GM19397 (cell line): ENCODE measurements at regions not wholly inside any gene's neighbourhood (a gene's known extent, or its start where the extent isn't known, plus 50 kb on each side); places are given as distances from the start of the nearest gene placed in this dataset.
A peak's percentile ranks its signal among the peaks of the same experiment; 100 is the strongest.
"Not testable (repeated sequence)": the region's sequence is repeated elsewhere in the genome, so short reads cannot be mapped to it uniquely, and the experiment has no call there.

Experiments used
- ATAC-seq: cut with Tn5 transposase; IDR thresholded peaks from one replicate; pipeline ENCODE4 v1.9.1; 2021; ENCODE audit warnings: mild to moderate bottlenecking, moderate library complexity; ENCODE audit not compliant: unreplicated experiment

DNA sequence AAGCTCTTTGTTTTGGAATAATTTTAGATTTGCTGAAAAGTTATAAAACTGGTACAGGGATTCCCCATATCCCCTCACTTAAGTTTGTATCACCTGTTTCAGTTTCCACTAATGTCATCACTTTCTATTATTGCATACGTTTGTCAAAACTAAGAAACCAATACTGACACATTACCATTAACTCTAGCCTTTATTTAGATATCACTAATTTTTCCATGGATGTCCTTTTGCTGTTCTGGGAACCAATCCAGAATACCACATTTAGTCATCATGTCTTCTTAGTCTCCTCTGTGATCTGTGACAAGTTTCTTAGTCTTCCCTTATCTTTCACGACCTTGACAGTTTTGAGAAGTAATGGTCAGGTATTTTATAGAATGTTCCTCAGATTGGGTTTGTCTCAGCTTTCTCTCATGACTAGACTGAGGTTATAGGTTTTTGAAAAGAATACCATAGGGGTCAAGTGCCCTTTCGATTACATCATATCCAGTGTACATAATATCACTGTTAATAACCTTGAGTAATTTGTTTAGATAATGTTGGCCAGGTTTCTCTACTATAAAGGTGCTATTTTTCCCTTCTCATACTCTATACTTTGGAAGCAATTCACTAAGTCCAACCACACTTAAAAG is 51.9 kb upstream of the NMUR2 start:
- peak; percentile 57 for ATAC-seq

DNA sequence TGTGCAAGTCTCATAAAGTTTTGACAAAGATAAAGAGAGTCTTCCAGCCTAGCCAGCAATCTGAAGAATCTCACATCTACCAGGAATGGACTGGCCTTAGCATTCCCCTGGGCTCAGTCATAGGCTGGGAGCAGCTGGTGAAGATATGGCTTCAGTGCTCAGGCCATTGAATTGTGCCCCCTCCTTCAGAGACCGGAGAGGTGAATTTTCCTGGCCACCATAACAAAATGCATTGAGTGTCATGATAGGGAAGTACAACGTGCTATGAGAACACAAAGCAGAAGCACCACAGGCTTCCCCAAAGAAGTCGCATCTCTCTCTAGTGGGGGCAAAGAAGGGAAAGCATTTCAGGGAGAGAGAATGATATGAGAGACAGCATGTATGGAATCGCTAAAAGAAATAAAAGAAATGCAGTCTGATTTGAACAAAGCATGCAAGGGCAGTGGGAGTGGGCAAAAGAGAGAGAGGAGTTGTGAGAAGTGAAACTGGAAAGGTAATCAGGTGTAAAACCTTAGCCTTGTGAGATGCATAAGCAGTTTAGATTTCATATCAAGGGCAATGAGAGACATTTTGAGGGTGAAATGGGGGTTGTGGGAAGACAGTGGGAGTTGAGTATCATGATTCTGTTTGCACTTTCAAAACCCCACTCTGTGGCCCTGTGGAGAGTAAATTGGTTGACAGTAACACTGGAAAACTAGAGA is 57.1 kb upstream of the NMUR2 start:
- peak; percentile 87 for ATAC-seq

DNA sequence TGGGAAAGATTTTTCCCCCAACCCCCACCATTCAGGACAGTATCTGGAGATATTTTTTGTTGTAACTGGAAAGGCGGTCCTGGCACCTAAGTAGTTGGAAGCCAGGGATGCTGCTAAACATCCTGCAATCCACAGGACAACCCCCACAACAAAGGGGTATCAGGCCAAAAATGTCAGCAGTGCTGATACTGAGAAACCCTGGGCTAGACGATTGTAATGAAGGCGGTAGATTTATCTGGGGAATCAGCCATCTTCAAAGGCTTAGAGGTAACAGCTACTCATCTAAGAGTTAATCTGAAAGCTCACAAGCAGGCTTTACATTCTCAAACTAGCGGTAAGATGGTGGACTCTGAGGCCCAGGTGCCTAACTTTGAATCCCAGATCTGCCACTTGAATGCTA is 59.0 kb upstream of the NMUR2 start:
- ATAC-seq, result no peak

DNA sequence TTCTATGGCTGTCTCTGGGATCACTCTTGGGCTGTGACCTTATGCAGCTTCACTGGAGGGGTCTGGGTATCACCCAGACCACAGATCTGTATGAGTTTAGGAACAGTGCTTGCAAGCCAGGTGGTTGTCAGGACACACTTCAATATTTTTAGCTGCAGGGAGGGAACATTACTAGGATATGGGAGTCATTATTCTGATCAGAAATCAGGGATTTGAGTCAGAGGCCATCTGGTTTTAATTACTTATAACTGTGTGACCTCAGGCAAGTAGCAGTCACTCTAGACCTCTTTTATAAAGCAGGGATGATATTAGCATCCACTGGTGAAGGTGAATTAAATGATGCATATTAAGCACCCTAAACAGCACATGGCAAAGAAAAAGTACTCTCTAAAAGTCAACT is 60.1 kb upstream of the NMUR2 start:
- ATAC-seq, result no peak

DNA sequence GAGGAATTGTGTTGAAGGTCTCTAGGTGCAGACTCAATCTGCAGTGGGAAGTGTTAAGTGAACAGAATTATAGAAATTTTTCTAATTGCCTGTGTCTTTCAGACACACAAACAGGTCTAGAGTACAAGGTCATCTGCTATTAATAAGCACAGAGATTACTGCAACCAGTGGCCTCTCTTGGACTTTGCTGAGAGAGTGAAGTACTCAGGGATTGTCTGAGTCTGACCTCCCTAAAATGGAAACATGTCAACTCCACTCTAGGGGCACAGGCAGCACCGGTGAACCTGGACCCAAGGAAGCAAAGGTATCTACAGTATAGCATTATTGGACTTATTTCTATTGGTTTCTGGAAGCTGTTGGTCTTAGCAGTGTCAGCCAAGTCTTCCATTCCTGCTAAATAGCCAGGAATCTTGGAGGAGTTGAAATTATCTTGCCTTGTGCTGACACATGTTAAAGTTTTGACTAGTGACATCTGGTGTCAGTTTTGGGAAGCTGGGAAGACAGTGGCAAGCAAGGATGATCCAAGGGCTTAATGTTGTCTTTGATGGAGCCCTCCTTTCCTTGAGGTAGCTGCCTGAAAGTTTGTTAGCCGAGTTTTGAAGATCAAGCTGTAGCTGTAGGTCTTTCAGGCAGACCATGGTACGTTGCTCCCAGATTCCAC is 61.1 kb upstream of the NMUR2 start:
- ATAC-seq, result no peak

DNA sequence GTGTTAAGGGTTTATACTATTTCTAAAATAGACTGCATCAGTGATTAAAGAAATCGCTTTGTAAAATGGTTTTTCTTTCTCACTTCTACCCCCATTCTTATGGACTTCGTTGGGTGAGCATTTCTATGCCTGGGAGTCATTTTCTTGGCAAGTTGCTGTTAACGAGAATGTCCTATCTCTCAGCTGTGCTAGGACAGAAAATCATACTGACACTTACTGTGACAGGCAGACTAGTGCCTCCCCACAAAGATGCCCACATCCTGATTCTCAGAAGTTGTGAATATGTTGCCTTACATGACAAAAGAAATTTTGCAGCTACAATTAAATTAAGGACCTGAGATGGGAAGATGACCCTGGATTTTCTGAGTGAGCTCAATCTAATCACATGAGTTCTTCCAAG is 65.1 kb upstream of the NMUR2 start:
- no peak for ATAC-seq

DNA sequence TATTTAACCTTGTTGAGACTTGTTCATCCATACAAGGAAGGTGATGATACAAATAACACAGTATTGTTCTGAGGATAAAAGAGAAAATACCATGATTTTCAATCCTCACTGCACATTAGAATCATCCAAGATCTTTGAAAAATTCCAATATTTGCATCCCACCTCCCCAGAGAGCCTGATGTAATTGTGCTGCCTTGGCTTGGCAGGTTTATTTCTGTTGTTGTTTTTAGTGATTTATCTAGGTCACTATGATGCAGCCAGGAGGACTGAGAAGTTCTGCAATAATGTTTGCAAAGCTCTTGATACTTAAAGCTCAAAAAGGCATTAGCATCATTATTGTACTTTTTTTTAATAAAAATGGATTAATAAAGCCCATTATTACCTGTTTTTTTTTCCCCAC is 67.0 kb upstream of the NMUR2 start:
- ATAC-seq, result no peak

DNA sequence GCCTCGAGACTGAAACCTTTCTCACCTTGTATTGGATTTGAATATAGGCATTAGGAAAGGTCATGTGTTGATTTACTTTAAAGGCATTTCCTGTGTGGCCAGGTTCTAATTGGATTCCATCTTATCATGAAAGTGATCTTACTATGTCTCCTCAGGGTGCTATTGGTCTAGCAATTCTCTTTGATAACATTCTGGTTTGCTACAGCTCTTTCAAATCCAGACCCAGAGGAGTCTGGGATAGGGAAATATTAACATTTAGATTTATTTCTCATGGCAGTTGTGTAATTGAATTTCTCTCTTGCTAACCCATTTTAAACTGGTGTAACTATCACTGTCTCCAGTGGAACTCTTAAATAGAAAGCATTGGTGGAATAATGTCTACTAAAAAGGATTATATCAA is 69.9 kb upstream of the NMUR2 start:
- ATAC-seq, result no peak

DNA sequence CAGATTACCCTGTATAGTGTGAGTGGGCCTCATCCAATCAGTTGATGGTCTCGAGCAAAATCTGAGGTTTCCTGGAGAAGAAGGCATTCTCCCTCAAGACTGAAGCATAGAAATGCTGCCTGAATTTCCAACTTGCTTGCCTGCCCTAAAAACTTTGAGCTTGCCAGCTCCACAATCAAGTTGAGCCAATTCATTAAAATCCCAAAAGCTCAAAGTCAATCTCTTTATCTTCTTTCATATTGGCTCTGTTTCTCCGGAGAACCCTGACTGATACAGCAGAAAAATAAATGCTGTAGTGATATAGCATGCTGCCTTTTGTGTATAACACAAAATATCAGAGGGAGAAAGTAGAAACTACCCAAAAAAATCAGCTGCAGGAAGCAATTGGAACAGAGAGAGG is 72.5 kb upstream of the NMUR2 start:
- ATAC-seq, result no peak

DNA sequence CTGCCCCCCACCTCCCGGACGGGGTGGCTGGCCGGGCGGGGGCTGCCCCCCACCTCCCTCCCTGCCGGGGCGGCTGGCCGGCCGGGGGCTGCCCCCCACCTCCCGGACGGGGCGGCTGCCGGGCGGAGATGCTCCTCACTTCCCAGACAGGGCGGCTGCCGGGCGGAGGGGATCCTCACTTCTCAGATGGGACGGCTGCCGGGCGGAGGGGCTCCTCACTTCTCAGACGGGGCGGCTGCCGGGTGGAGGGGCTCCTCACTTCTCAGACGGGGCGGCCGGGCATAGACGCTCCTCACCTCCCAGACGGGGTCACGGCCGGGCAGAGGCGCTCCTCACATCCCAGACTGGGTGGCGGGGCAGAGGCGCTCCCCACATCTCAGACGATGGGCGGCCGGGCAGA is 74.8 kb upstream of the NMUR2 start:
- not testable (repeated sequence) for ATAC-seq

DNA sequence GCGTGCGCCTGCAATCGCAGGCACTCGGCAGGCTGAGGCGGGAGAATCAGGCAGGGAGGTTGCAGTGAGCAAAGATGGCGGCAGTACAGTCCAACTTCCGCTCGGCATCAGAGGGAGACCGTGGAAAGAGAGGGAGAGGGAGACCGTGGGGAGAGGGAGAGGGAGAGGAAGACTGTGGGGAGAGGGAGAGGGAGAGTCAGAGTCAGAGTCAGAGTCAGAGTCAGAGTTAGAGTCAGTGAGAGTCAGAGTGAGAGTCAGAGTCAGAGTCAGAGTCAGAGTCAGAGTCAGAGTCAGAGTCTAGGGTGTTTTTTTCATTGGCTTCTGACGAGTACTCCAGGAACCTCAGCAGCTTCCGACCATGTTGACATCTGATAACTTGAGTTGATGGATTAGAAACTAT is 75.6 kb upstream of the NMUR2 start:
- not testable (repeated sequence) for ATAC-seq

DNA sequence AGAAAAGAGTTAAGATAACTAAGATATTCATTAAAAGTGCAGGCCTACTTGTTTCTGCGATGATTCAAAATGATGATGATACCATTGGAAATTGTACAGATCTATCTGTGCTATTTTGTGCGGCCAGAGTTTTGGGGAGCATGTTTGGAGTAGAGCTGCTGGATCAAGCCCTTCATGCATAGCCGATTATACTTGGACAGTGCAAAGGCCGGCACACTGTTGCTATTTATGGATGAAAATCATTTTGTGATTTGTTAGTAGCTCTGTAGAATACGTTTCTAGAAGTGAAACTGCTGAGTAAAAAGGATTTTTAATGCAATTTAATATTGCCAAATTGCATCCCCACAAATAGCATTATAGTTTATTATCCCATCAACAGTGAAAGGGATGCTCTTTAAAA is 82.1 kb upstream of the NMUR2 start:
- ATAC-seq, result no peak

DNA sequence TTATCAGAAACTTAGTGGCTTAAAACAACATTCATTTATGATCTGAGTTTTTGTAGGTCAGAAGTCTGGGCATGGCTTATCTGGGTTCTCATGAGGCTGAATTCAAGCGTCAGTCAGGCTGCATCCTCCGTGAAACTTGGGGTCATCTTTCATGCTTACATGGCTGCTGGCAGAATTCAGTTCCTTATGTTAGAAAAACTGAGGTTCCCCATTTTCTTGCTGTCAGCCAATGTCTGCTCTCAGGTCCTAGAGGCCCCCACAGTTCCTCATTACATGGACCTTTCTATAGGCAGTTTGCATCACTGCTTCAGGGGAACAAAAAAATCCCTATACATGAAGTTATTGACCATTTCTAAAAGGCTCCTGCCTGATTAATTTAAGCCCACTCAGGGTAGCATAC is 83.8 kb upstream of the NMUR2 start:
- no peak for ATAC-seq

DNA sequence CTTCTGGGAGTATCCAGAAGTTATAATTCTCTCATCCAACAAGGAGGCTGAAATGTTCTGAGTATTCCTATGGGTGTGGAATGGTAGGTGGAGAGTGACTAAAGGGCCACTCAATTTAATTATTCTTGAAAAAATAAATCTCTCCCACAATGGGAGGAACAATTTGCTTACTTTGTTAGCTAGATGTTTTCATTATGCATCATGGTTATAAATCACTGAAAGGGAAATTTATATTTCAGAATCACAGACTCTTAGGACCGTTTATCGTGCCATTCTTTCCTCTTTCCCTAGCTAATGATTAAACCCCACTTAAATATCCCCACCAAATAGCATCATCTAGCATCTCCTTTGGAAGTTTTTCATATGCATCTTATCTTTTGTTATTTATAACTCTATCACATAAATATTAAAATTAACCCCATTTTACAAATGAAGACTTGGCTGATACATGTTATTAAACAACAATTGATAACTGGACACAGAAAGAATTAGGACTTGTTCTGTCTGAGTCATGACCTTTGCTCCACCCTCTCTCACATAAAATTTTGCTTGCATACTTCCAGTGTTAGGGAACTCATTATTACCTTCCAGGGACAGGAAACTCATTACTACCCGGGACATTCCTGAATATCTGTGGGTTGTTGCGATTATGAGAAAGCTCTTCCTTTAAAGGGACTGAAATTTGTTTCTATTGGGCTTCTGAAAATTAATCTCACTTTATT is 94.9 kb upstream of the NMUR2 start:
- no peak for ATAC-seq

DNA sequence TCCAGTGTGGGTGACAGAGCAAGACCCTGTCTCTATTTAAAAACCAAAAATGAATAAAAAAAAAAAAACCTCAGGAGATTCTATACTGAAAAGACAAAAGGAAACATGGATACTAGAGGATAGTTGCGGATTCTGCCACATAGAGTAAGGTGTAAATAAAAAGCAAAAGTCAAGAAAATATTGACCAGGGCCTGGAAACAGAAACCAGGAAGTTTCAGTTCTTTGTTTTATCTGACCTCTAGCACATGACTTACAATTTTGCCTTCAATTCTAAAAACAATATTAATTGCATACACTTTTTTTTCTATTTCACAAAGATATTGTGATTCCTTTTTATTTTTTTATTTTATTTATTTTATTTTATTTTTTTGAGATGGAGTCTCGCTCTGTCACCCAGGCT is 96.2 kb upstream of the NMUR2 start:
- ATAC-seq, result no peak

DNA sequence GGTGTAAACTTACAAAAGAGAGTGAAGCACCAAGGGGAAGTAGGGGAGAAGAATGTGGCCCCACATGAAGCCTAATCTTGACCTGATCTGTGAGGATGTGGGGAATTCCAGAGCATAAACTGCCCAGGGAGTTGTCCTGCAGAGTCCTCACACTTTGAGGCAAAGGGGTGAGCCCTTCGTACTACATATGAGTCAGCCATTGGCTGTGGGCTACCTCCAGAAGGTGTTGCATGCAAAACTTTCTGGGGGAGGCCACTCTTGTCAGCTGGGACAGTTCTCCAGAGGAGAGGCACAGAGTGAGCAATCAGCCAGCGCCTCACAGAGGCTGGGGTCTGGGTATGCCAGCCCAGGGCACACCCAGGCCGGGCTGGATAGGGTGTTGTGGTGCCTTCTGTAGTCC is 98.1 kb upstream of the NMUR2 start:
- ATAC-seq, result no peak

DNA sequence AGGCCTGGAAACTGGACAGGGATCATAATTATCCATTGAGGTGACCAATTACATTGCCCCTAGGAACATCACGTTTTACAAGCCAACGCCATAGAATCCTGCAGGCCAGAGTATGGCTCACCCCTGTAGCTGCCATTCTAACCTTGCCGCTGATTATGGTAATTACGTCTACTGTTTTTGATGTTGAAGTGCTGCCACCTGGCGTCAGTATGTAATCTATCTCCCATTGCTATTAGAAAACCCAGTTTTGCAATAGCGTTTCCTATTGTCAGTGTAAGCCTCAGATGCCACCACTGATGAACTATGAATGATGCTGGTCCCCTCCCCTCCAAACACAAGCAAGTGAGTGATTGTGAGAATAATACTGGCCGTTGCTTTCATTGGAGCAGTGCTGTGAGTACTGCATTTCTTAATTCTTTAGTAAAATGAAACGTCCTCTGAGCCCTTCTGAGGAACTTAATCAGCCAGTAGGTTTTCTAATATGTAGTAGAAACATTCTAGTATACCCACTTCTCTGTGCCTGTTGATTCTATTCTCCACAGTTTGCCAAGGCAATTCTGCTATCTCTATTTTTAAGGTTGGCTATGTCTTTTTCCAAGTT is 100.5 kb upstream of the NMUR2 start:
- ATAC-seq, result peak; percentile 92

DNA sequence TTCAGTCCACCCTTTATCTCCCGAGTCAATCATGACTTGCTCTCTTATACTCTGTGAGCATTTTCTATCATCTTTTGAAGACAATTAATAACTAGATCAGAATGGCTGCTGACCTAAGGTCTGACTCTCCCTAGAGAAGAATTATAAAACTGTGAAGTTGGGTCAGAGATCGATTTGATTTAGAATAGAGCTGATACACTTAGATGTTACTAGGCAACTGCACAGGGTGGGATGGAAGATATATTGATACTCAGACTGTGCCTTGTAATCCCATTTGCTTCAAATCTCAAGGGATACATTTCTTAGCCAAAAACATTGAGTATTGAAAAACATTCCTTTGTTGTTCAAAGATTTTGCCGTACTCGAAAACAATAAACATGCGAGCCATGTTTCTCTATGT is 106.0 kb upstream of the NMUR2 start:
- ATAC-seq, result no peak

DNA sequence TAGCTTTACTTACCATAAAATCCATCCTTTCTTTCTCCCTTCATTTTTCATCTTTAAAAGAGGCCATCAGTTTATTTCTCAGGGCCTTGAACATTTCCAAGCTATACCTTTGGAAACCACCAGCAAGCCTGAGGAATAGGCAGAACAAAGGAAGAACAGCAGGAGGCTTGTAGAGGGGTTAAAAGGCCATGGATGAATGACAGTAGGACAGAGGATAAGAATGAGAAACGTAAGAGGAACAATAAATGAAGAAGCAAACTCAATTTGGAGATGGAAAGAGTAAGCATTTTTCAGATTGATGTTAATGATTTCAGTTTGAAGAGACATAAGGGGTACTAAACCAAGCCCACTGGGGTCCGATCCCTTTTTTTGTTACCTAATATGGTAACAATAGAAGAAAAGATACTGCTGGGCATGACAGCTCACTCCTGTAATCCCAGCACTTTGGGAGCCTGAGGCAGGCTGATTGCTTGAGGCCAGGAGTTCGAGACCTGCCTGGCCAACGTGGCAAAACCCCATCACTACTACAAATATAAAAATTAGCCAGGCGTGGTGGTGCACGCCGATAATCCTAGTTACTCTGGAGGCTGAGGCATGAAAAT is 106.6 kb upstream of the NMUR2 start:
- no peak for ATAC-seq

DNA sequence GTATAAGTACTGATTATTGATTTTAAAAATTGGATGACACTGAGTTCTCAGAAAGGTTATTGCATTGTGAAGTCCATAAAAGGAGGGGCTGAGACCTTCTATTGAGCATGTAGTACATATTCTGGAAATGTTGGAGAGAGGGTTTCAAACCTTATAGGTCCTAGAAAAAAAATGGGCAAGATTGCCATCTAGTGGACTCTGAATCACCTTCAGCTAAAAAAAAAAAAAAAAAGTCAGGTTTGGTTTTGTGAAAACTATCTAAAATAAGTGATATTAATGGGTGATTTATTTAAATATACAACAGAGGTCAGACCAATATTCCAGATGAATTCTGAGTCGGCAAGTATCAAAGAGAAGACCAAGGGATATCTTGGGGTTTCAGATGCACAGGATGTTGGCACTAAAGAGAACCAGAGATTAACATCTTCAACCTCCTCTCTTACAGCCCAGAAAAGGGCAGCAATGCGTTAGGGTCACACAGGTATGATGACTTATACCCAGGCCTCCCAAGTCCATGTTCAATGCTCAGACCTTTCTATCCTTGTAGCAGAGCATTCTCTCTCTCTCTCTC is 109.8 kb upstream of the NMUR2 start:
- ATAC-seq, result no peak

DNA sequence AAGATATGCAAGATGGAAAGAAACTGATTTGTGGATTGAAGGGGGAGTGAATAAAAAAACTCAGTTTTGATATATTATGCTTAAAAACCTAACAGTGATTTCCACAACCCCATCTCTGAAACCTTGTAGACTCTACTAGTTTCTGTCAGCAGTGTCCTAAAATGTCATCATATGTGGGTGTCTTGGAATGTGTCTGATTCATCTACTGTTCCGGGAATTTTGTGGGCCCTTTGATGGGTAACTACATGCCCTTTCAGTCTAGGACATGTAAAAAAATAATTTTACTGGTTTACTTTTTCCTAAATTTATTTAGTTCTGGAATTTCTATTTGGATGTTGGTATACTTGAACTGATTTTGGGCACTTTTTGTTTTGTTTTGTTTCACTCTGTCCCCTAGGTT is 118.9 kb upstream of the NMUR2 start:
- ATAC-seq, result no peak
